GM21390 (cell line): ENCODE measurements at regions not wholly inside any gene's neighbourhood (a gene's known extent, or its start where the extent isn't known, plus 50 kb on each side); places are given as distances from the start of the nearest gene placed in this dataset.

Source experiments
- ATAC-seq: cut with Tn5 transposase; IDR thresholded peaks from one replicate; pipeline ENCODE4 v1.9.1; 2021; ENCODE audit not compliant: unreplicated experiment

DNA sequence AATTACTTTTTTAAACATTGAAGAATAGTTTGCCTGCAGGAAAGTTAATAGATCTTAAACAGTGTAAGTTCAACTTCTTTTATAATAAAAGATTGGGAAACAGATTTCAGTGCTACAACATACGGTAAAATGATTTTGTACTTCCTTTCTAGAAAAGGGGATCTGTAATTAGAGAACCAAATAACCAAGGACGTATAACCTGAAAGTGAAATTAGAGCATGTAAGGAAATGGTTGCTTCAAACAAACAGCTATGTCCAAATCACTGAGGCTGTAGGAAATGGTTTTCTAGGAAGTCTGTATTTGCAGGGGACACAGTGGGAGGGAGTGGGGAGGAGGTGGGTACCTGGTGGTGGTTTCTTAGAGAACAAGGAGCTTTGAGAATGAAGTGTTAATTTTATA lies 57.9 kb upstream of the EXOC6 start:
- no peak for ATAC-seq

DNA sequence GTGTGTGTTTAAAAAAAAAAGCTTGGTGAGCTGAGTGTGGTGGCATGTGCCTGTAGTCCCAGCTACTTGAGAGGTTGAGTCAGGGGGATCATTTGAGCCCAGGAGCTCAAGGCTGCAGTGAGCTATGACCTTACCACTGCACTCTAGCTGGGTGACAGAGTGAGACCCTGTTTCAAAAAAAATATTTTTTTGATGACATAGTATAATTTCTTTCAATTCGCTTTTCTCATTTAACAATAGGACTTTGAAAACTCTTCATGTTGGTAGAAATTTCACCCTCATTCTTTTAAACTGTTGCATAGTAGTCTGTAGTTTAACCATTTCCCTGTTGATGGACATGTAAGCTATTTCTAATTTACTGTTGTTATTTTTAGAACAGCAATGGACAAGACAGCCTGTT lies 55.7 kb upstream of the EXOC6 start:
- no peak for ATAC-seq
